Stomach (tissue), 8 donors: ENCODE measurements at regions not wholly inside any gene's neighbourhood (a gene's known extent, or its start where the extent isn't known, plus 50 kb on each side); places are given as distances from the start of the nearest gene placed in this dataset.

Experiments used
- DNase-seq, 2 donors: peaks; one replicate each; pipeline versions ENCODE4 v3.0.0 to v3.0.0-alpha.2; 2013 to 2019
- H3K27ac ChIP-seq, 5 donors: fragments of 200-600 bp in 4 of 5; sonication (generic) in 4 of 5; one replicate each; pipeline ENCODE4 v1.5.1; 2013 to 2019; ENCODE audit warnings: mild to moderate bottlenecking in 1 of 5, moderate library complexity in 1 of 5
- H3K27me3 ChIP-seq, 3 donors: fragments of 200-600 bp; sonication (generic); one replicate each; pipeline ENCODE4 v1.5.1; 2017 to 2019; ENCODE audit warnings: mixed run types in 1 of 3
- H3K36me3 ChIP-seq, 4 donors: fragments of 200-600 bp; sonication (generic); 1 replicate in 3 of 4; 2 replicates in 1 of 4; pipeline ENCODE4 v1.5.1; 2016 to 2019
- H3K4me1 ChIP-seq, 4 donors: fragments of 200-600 bp; sonication (generic); one replicate each; pipeline ENCODE4 v1.5.1; 2016 to 2019
- H3K4me3 ChIP-seq, 4 donors: fragments of 200-600 bp; sonication (generic) in 3 of 4; one replicate each; pipeline ENCODE4 v1.5.1; 2016 to 2019; ENCODE audit warnings: mild to moderate bottlenecking in 1 of 4
- H3K9me3 ChIP-seq, 4 donors: fragments of 200-600 bp; sonication (generic); one replicate each; pipeline ENCODE4 v1.5.1; 2016 to 2019
- CTCF ChIP-seq, 7 experiments: fragments of 450-650 bp in 4 of 7; fragments of 200-600 bp in 3 of 7; sonication (generic) in 3 of 7; IDR thresholded peaks; one replicate each; pipeline ENCODE4 v1.5.1; 2016 to 2019; ENCODE audit warnings: antibody characterized with exemption in 7 of 7, control low read depth in 2 of 7, mild to moderate bottlenecking in 1 of 7
- EP300 ChIP-seq: sonication (generic); formaldehyde crosslinking; IDR thresholded peaks from one replicate; pipeline ENCODE4 v1.6.1; 2017; ENCODE audit warnings: antibody characterized with exemption
- POLR2A ChIP-seq, 4 donors: fragments of 450-650 bp; IDR thresholded peaks; one replicate each; pipeline ENCODE4 v1.6.1; 2016; ENCODE audit warnings: antibody characterized with exemption in 4 of 4, control low read depth in 2 of 4, mild to moderate bottlenecking in 1 of 4, moderate library complexity in 1 of 4
- POLR2AphosphoS5 ChIP-seq, 3 donors: sonication (generic); formaldehyde crosslinking; IDR thresholded peaks; one replicate each; pipeline ENCODE4 v1.6.1; 2016; ENCODE audit warnings: antibody characterized with exemption in 3 of 3
- WGBS, 5 donors: extraction: QIAGEN DNeasy Blood & Tissue Kit in 3 of 5; methylation state at CpG; one replicate each; pipeline versions ENCODE4 v1.1.5 to v1.1.7; 2013 to 2018; 5-methylcytosine and 5-hydroxymethylcytosine counted together
- intact Hi-C: fragments of 100-400 bp; cut with DNase I; formaldehyde crosslinking; loops from one replicate; pipeline ENCODE4 v1.15.1; 2023; ENCODE audit warnings: low total_unique reads
- donor health status: healthy with polysubstance abuse.
- donor health status: Bipolar disorder and iron deficiency.
- donor health status: healthy.

GRCh38 chr12:30482650-30483049, 213.0 kb downstream of the IPO8 start:
- no peaks in the 10 kb centered on the region for H3K4me1 ChIP-seq
- no peaks in the 10 kb centered on the region for H3K36me3 ChIP-seq
- intact Hi-C loops = no loop called here
- DNase-seq = no peak
- no peak overlapping the region for H3K4me3 ChIP-seq
- no peaks in the 10 kb centered on the region for H3K9me3 ChIP-seq
- H3K27ac ChIP-seq = no peak overlapping the region
- no peak for TF ChIP-seq POLR2AphosphoS5 (IDR thresholded peaks at IDR 0.05)
- TF ChIP-seq EP300 = no peak
- WGBS, 5 donors = 89 to 100% (median 95%) methylated on average over 1 of the region's 1 CpG
- H3K27me3 ChIP-seq = no peaks in the 10 kb centered on the region

- H3K27ac ChIP-seq = no peak overlapping the region
- H3K27me3 ChIP-seq = no peaks in the 10 kb centered on the region
- H3K4me1 ChIP-seq = no peaks in the 10 kb centered on the region
- no peaks in the 10 kb centered on the region for H3K36me3 ChIP-seq
- no peak for DNase-seq
- WGBS, 5 donors = 59 to 80% (median 63%) methylated on average over 2 of the region's 2 CpGs
- H3K4me3 ChIP-seq = no peak overlapping the region
- intact Hi-C loops = no loop called here
- TF ChIP-seq CTCF (IDR thresholded peaks at IDR 0.05) (no peak), POLR2A (IDR thresholded peaks at IDR 0.05) (no peak), POLR2AphosphoS5 (IDR thresholded peaks at IDR 0.05) (no peak)
- H3K9me3 ChIP-seq = peaks cover 0 to 12% (median 6%) of the 10 kb centered on the region in 4 donors
Observed at GRCh38 chr12:30473274-30473673, 222.4 kb downstream of the IPO8 start.

GRCh38 chr12:30466093-30466585, 229.5 kb downstream of the IPO8 start:
- Histone ChIP-seq H3K27ac (no peak overlapping the region), H3K4me3 (no peak overlapping the region), H3K4me1 (no peaks in the 10 kb centered on the region), H3K9me3 (peaks cover 0 to 12% (median 6%) of the 10 kb centered on the region in 4 donors), H3K27me3 (no peaks in the 10 kb centered on the region), H3K36me3 (no peaks in the 10 kb centered on the region)
- intact Hi-C loops = no loop called here
- no peak for TF ChIP-seq EP300
- no peak for TF ChIP-seq CTCF (IDR thresholded peaks at IDR 0.05)
- no peak for TF ChIP-seq POLR2AphosphoS5 (IDR thresholded peaks at IDR 0.05)
- TF ChIP-seq POLR2A (IDR thresholded peaks at IDR 0.05) = no peak
- WGBS, 5 donors = 26 to 50% (median 46%) methylated on average over 4 of the region's 4 CpGs
- no peak for DNase-seq

GRCh38 chr12:30463636-30464035, 232.0 kb downstream of the IPO8 start:
- H3K4me1 ChIP-seq = no peaks in the 10 kb centered on the region
- no peaks in the 10 kb centered on the region for H3K27me3 ChIP-seq
- no peaks in the 10 kb centered on the region for H3K36me3 ChIP-seq
- no peaks in the 10 kb centered on the region for H3K9me3 ChIP-seq
- intact Hi-C loops = no loop called here
- no peak for DNase-seq
- no peak overlapping the region for H3K4me3 ChIP-seq
- no peak overlapping the region for H3K27ac ChIP-seq
- WGBS, 5 donors = 45 to 95% (median 67%) methylated on average over 2 of the region's 2 CpGs
- no peak for TF ChIP-seq POLR2A (IDR thresholded peaks at IDR 0.05)
- no peak for TF ChIP-seq POLR2AphosphoS5 (IDR thresholded peaks at IDR 0.05)
- TF ChIP-seq CTCF (IDR thresholded peaks at IDR 0.05) = no peak
- no peak for TF ChIP-seq EP300

- H3K4me3 ChIP-seq = no peak overlapping the region
- TF ChIP-seq EP300 = no peak
- no peak for TF ChIP-seq POLR2A (IDR thresholded peaks at IDR 0.05)
- no peak for TF ChIP-seq POLR2AphosphoS5 (IDR thresholded peaks at IDR 0.05)
- no peak for TF ChIP-seq CTCF (IDR thresholded peaks at IDR 0.05)
- no peak overlapping the region for H3K27ac ChIP-seq
- no peak for DNase-seq
- WGBS, 5 donors = 54 to 76% (median 61%) methylated on average over 1 of the region's 1 CpG
- H3K27me3 ChIP-seq = no peaks in the 10 kb centered on the region
- H3K4me1 ChIP-seq = no peaks in the 10 kb centered on the region
- H3K9me3 ChIP-seq = no peaks in the 10 kb centered on the region
- H3K36me3 ChIP-seq = no peaks in the 10 kb centered on the region
- intact Hi-C loops = no loop called here
Observed at GRCh38 chr12:30462249-30462648, 233.4 kb downstream of the IPO8 start.
